Spleen (tissue), 11 donors: ENCODE measurements at regions not wholly inside any gene's neighbourhood (a gene's known extent, or its start where the extent isn't known, plus 50 kb on each side); places are given as distances from the start of the nearest gene placed in this dataset.

Experiments
- DNase-seq: peaks from one replicate; pipeline ENCODE4 v3.0.0-alpha.2; 2020
- H3K27ac ChIP-seq, 8 donors: fragments of 200-600 bp; sonication (generic) in 7 of 8; 1 replicate in 4 of 8; 2 replicates in 4 of 8; pipeline versions ENCODE4 v1.5.0 to v1.8.0; 2016 to 2021; ENCODE audit warnings: inconsistent platforms in 4 of 8, mild to moderate bottlenecking in 4 of 8, moderate library complexity in 1 of 8
- H3K27me3 ChIP-seq, 7 donors: fragments of 200-600 bp; sonication (generic) in 6 of 7; replicated peaks in 1 of 7; 1 replicate in 4 of 7; 2 replicates in 3 of 7; pipeline versions ENCODE4 v1.5.0 to v1.8.0; 2016 to 2021; ENCODE audit warnings: inconsistent platforms in 3 of 7, mild to moderate bottlenecking in 1 of 7
- H3K36me3 ChIP-seq, 6 donors: fragments of 200-600 bp; sonication (generic) in 5 of 6; 1 replicate in 4 of 6; 2 replicates in 2 of 6; pipeline versions ENCODE4 v1.5.0 to v1.8.0; 2016 to 2021; ENCODE audit warnings: inconsistent platforms in 2 of 6
- H3K4me1 ChIP-seq, 6 donors: fragments of 200-600 bp; sonication (generic) in 5 of 6; 1 replicate in 3 of 6; 2 replicates in 3 of 6; pipeline versions ENCODE4 v1.5.0 to v1.8.0; 2016 to 2021; ENCODE audit warnings: inconsistent platforms in 3 of 6
- H3K4me3 ChIP-seq, 8 donors: fragments of 200-600 bp; sonication (generic) in 7 of 8; 1 replicate in 4 of 8; 2 replicates in 4 of 8; pipeline versions ENCODE4 v1.5.0 to v1.8.0; 2016 to 2021; ENCODE audit warnings: inconsistent platforms in 4 of 8, mild to moderate bottlenecking in 4 of 8, moderate library complexity in 2 of 8
- H3K9me3 ChIP-seq, 8 donors: fragments of 200-600 bp; sonication (generic) in 7 of 8; 1 replicate in 4 of 8; 2 replicates in 4 of 8; pipeline versions ENCODE4 v1.5.0 to v1.8.0; 2016 to 2021; ENCODE audit warnings: inconsistent platforms in 4 of 8
- POLR2A ChIP-seq, 3 donors: fragments of 450-650 bp; IDR thresholded peaks; one replicate each; pipeline ENCODE4 v1.5.1; 2017; ENCODE audit warnings: antibody characterized with exemption in 3 of 3, mild to moderate bottlenecking in 1 of 3
- POLR2AphosphoS5 ChIP-seq, 3 donors: sonication (generic); formaldehyde crosslinking; IDR thresholded peaks; one replicate each; pipeline ENCODE4 v1.5.1; 2017; ENCODE audit warnings: antibody characterized with exemption in 3 of 3
- WGBS, 5 donors: extraction: QIAGEN DNeasy Blood & Tissue Kit in 3 of 5; methylation state at CpG; one replicate each; pipeline versions ENCODE4 v1.1.5 to v1.1.7; 2013 to 2018; 5-methylcytosine and 5-hydroxymethylcytosine counted together
- intact Hi-C: fragments of 100-400 bp; cut with DNase I; formaldehyde crosslinking; loops from one replicate; pipeline ENCODE4 v1.15.0; 2023; ENCODE audit warnings: low total_unique reads
- TF ChIP-seq, protein P1 (sequence below), 11 experiments: fragments of 200-600 bp in 7 of 11; fragments of 450-650 bp in 4 of 11; sonication (generic) in 4 of 11; IDR thresholded peaks in 8 of 11; conservative IDR thresholded peaks in 3 of 11; 1 replicate in 7 of 11; 2 replicates in 4 of 11; pipeline versions ENCODE4 v1.4.0 to v1.8.0; 2016 to 2021; ENCODE audit warnings: antibody characterized with exemption in 11 of 11, inconsistent platforms in 4 of 11, mild to moderate bottlenecking in 1 of 11
- donor health status: healthy with polysubstance abuse.
- donor health status: DM: no; HTN: no; CAD: no; lungs with moderate emphysema.
- donor health status: DM: no; HTN: no; CAD: no.
- donor health status: Bipolar disorder and iron deficiency.
- donor health status: healthy.
- donor health status: DM: no; HTN: no; CAD: no.
- donor health status: DM: yes; HTN: yes; CAD: no.

DNA sequence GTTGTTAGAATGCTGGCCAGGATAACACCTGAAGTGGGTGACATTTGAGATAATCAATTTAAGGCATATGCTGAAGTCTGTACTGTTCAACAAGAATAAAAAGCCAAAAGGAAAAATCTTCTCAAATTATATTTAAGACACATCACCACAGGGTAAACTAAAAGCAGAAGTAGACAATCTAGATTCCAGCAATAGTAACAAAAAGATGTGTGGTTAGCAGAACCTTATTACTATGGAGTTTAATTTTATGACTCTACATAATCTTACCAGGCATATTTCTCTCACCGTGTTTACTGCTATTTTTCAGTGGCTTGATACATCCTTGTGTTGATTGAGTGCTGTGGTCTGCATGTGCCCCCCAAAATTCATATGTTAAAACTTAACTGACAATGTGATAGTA, 300.4 kb upstream of the ZP4 start:
- H3K27ac ChIP-seq, result no peak overlapping the region

DNA sequence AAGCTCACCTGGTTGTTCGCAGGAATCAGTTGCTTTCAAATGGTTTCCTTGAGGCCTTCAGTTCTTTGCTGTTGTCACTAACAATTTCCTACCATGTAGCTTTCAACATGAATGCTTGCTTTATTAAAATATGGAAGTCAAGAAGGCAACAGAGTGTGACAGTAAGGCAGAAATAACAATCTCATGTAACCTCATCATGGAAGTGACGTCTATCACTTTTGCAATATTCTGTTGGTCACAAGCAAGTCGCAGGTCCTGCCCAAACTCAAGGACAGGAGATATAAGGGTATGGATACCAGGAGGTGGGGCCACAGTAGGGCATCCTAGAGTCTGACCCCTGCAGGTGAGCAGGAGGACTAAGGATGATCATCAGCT, 296.8 kb upstream of the ZP4 start:
- intact Hi-C loops, result no loop called here
- no peak overlapping the region for H3K27ac ChIP-seq
- no peaks in the 10 kb centered on the region for H3K36me3 ChIP-seq
- DNase-seq, result no peak
- H3K4me3 ChIP-seq, result no peak overlapping the region
- H3K9me3 ChIP-seq, result peaks cover 0 to 21% (median 0%) of the 10 kb centered on the region in 8 donors
- TF ChIP-seq POLR2A (IDR thresholded peaks at IDR 0.05) (no peak), POLR2AphosphoS5 (IDR thresholded peaks at IDR 0.05) (no peak)
- TF ChIP-seq, protein P1, sequence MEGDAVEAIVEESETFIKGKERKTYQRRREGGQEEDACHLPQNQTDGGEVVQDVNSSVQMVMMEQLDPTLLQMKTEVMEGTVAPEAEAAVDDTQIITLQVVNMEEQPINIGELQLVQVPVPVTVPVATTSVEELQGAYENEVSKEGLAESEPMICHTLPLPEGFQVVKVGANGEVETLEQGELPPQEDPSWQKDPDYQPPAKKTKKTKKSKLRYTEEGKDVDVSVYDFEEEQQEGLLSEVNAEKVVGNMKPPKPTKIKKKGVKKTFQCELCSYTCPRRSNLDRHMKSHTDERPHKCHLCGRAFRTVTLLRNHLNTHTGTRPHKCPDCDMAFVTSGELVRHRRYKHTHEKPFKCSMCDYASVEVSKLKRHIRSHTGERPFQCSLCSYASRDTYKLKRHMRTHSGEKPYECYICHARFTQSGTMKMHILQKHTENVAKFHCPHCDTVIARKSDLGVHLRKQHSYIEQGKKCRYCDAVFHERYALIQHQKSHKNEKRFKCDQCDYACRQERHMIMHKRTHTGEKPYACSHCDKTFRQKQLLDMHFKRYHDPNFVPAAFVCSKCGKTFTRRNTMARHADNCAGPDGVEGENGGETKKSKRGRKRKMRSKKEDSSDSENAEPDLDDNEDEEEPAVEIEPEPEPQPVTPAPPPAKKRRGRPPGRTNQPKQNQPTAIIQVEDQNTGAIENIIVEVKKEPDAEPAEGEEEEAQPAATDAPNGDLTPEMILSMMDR (IDR thresholded peaks at IDR 0.05 in 8 of 11, conservative IDR thresholded peaks at IDR 0.05 in 3 of 11), result no peak
- H3K4me1 ChIP-seq, result no peaks in the 10 kb centered on the region
- WGBS, 5 donors, result 82 to 89% (median 87%) methylated on average over 3 of the region's 3 CpGs
- no peaks in the 10 kb centered on the region for H3K27me3 ChIP-seq

More for the DNA sequence above, 300.4 kb upstream of the ZP4 start:
- Histone ChIP-seq H3K4me1 (no peaks in the 10 kb centered on the region), H3K27me3 (no peaks in the 10 kb centered on the region), H3K4me3 (no peak overlapping the region), H3K9me3 (peaks cover 0 to 5% (median 0%) of the 10 kb centered on the region in 8 donors), H3K36me3 (no peaks in the 10 kb centered on the region)
- intact Hi-C loops, result no loop called here
- TF ChIP-seq, protein P1 (IDR thresholded peaks at IDR 0.05 in 8 of 11, conservative IDR thresholded peaks at IDR 0.05 in 3 of 11), result no peak
- no peak for TF ChIP-seq POLR2A (IDR thresholded peaks at IDR 0.05)
- no peak for TF ChIP-seq POLR2AphosphoS5 (IDR thresholded peaks at IDR 0.05)
- no peak for DNase-seq
- WGBS, 5 donors, result 19 to 33% (median 26%) methylated on average over 1 of the region's 1 CpG

DNA sequence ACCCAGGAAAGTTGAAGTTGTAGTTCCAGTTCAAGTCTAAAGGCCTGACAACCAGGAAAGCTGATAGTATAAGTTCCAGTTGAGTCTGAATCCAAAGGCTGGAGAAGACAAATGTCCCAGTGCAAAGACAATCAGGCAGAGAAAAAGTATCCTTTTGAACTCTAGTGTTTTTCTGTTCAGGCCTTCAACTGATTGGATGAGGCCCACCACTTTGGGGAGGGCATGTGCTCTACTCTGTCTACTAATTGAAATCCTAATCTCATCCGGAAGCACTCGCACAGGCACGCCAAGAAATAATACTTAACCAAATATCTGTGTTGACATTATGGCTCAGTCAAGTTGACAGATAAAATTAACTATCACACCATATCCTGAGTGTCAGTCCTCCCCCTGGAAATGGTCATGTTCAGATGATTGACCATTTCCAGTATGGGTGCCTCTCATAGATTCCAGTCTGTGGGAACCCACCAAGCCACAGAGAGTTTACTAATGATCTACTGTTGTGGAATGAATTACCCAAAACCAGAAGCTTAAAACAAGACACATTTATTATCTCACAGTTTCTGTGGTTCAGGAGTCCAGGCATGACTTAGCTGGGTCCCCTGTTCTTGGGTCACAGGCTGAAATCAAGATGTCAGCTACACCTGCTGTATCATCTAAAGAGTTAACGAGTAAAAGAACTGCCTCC, 296.3 kb upstream of the ZP4 start:
- Histone ChIP-seq H3K4me3 (no peak overlapping the region), H3K27me3 (no peaks in the 10 kb centered on the region), H3K36me3 (no peaks in the 10 kb centered on the region), H3K9me3 (peaks cover 0 to 23% (median 0%) of the 10 kb centered on the region in 8 donors), H3K4me1 (no peaks in the 10 kb centered on the region), H3K27ac (no peak overlapping the region)
- TF ChIP-seq, protein P1 (IDR thresholded peaks at IDR 0.05 in 8 of 11, conservative IDR thresholded peaks at IDR 0.05 in 3 of 11), result no peak
- TF ChIP-seq POLR2A (IDR thresholded peaks at IDR 0.05) (no peak), POLR2AphosphoS5 (IDR thresholded peaks at IDR 0.05) (no peak)
- WGBS, 5 donors, result 88 to 97% (median 88%) methylated on average over 4 of the region's 4 CpGs
- intact Hi-C loops, result no loop called here
- no peak for DNase-seq

GRCh38 chr1:238177960-238178645, 287.4 kb upstream of the ZP4 start:
- intact Hi-C loops, result no loop called here
- WGBS, 5 donors, result 75 to 82% (median 78%) methylated on average over 7 of the region's 7 CpGs
- H3K27ac ChIP-seq, result no peak overlapping the region
- no peak overlapping the region for H3K4me3 ChIP-seq
- no peak for TF ChIP-seq POLR2A (IDR thresholded peaks at IDR 0.05)
- no peaks in the 10 kb centered on the region for H3K36me3 ChIP-seq
- no peaks in the 10 kb centered on the region for H3K27me3 ChIP-seq
- H3K4me1 ChIP-seq, result no peaks in the 10 kb centered on the region
- peaks cover 0 to 39% (median 0%) of the 10 kb centered on the region in 8 donors for H3K9me3 ChIP-seq
- no peak for DNase-seq
